MCF 10A (cell line): ENCODE measurements at regions not wholly inside any gene's neighbourhood (a gene's known extent, or its start where the extent isn't known, plus 50 kb on each side); places are given as distances from the start of the nearest gene placed in this dataset.

ENCODE experiments used
- BruUV-seq: library from RNA; stranded (reverse); fragments of 400-500 nt; replicated peaks from 2 replicates; lab custom pipeline; 2021; lab: Mats Ljungman, UMichigan
- CTCF ChIA-PET: fragments of 300-600 bp; sonication (Branson Sonifier 250); formaldehyde crosslinking; extraction: SDS; loops from one replicate; lab custom pipeline; 2021; ENCODE audit warnings: antibody characterized with exemption, inconsistent platforms; lab: Yijun Ruan, JAX
- POLR2A ChIA-PET: fragments of 300-600, 350-650 bp; sonication (Branson Sonifier 250); formaldehyde crosslinking; extraction: SDS; loops from one replicate; lab custom pipeline; 2020; ENCODE audit warnings: antibody characterized with exemption, inconsistent platforms; lab: Yijun Ruan, JAX
- DNase-seq: peaks from one replicate; pipeline ENCODE4 v3.0.0-alpha.2; 2018; ENCODE audit not compliant: unreplicated experiment
- H3K27ac Mint-ChIP-seq: one replicate; pipeline ENCODE4 v1.8.0; 2022; ENCODE audit warnings: mild to moderate bottlenecking, low read depth, mixed read lengths; ENCODE audit not compliant: unreplicated experiment
- H3K27me3 Mint-ChIP-seq: one replicate; pipeline ENCODE4 v1.8.0; 2022; ENCODE audit warnings: mixed read lengths; ENCODE audit not compliant: insufficient read depth, unreplicated experiment
- H3K36me3 Mint-ChIP-seq: one replicate; pipeline ENCODE4 v1.8.0; 2022; ENCODE audit warnings: mild to moderate bottlenecking, moderate library complexity, mixed read lengths; ENCODE audit not compliant: insufficient read depth, unreplicated experiment
- H3K4me1 Mint-ChIP-seq: one replicate; pipeline ENCODE4 v1.8.0; 2022; ENCODE audit warnings: mixed read lengths; ENCODE audit not compliant: insufficient read depth, unreplicated experiment
- H3K4me3 Mint-ChIP-seq: one replicate; pipeline ENCODE4 v1.8.0; 2022; ENCODE audit warnings: mild to moderate bottlenecking, moderate library complexity, mixed read lengths; ENCODE audit not compliant: unreplicated experiment
- H3K9me3 Mint-ChIP-seq: one replicate; pipeline ENCODE4 v1.8.0; 2022; ENCODE audit warnings: mixed read lengths; ENCODE audit not compliant: unreplicated experiment
- CTCF ChIP-seq: fragments of 200-600 bp; IDR thresholded peaks from one replicate; pipeline ENCODE4 v1.8.0; 2022; ENCODE audit warnings: antibody characterized with exemption, mild to moderate bottlenecking; ENCODE audit not compliant: unreplicated experiment
- intact Hi-C: fragments of 100-400 bp; cut with micrococcal nuclease; formaldehyde crosslinking; loops from 2 replicates; pipeline ENCODE4 v1.14.1; 2022

- intact Hi-C loops, result no loop called here
- CTCF ChIA-PET, result no interaction called here
- no peak for DNase-seq
- no TSS peak for BruUV-seq
- Mint-ChIP-seq H3K4me1 (no peaks in the 10 kb centered on the region), H3K27ac (no peak overlapping the region), H3K4me3 (no peak overlapping the region), H3K36me3 (no peaks in the 10 kb centered on the region), H3K9me3 (no peaks in the 10 kb centered on the region), H3K27me3 (no peaks in the 10 kb centered on the region)
- no peak for TF ChIP-seq CTCF
- POLR2A ChIA-PET, result no interaction called here
These were observed 150.0 kb downstream of the SHANK2 start for GRCh38 chr11:71102251-71102995.

GRCh38 chr11:71101606-71102005 is 150.8 kb downstream of the SHANK2 start:
- TF ChIP-seq CTCF, result no peak
- H3K4me1 Mint-ChIP-seq, result no peaks in the 10 kb centered on the region
- H3K4me3 Mint-ChIP-seq, result no peak overlapping the region
- H3K9me3 Mint-ChIP-seq, result no peaks in the 10 kb centered on the region
- no peak for DNase-seq
- no TSS peak for BruUV-seq
- intact Hi-C loops, result no loop called here
- H3K27me3 Mint-ChIP-seq, result no peaks in the 10 kb centered on the region
- H3K36me3 Mint-ChIP-seq, result no peaks in the 10 kb centered on the region
- CTCF ChIA-PET, result no interaction called here
- no peak overlapping the region for H3K27ac Mint-ChIP-seq
- POLR2A ChIA-PET, result interaction anchor here (0.7 kb wide), 1 partner anchor 307 kb away, joined by 3 read pairs; no protein-coding TSS in a partner anchor

DNA sequence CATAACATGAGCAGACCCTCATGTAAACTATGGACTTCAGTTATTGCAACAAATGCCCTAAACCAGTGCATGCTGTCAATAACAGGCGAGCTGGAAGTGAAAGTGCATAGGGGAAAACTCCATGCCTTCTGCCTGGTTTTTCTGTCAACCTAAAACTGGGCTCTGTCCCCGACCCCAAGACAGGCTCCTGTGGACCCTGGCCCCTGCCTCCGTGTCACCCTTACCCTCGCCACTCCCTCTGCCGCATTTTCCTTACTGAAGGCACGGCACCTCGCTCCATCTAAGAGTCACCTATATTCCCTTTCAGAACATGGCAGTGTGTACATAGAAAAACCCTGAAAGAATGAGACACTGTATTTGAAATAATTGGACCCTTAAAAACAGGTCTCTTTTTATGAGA is 151.3 kb downstream of the SHANK2 start:
- H3K4me3 Mint-ChIP-seq, result no peak overlapping the region
- CTCF ChIA-PET, result no interaction called here
- no peaks in the 10 kb centered on the region for H3K36me3 Mint-ChIP-seq
- DNase-seq, result no peak
- no peaks in the 10 kb centered on the region for H3K27me3 Mint-ChIP-seq
- H3K4me1 Mint-ChIP-seq, result no peaks in the 10 kb centered on the region
- TF ChIP-seq CTCF, result no peak
- H3K27ac Mint-ChIP-seq, result no peak overlapping the region
- intact Hi-C loops, result no loop called here
- POLR2A ChIA-PET, result interaction anchor here (0.7 kb wide), 1 partner anchor 307 kb away, joined by 3 read pairs; no protein-coding TSS in a partner anchor
- peaks cover 2% of the 10 kb centered on the region for H3K9me3 Mint-ChIP-seq
- no TSS peak for BruUV-seq

DNA sequence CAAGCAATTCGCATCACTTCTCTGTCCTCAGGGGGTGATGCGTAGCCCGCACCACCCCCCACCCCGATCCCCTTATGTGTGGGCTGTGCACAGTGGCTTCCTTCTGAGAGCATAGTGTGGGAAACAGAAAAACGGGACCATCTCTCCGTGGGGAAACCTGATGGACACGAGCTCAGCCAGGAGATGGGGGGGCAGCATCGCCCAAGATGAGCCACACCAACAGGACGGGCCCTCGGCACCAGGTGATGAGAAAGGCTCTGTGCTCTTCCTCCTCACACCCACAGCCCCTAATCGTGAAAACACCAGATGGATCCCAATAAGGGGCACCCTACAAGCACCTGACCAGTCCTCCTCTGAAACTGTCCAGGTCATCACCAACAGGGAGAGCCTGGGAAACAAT is 153.6 kb downstream of the SHANK2 start:
- CTCF ChIA-PET, result no interaction called here
- no peak overlapping the region for H3K4me3 Mint-ChIP-seq
- POLR2A ChIA-PET, result no interaction called here
- no peak for TF ChIP-seq CTCF
- no peaks in the 10 kb centered on the region for H3K36me3 Mint-ChIP-seq
- H3K4me1 Mint-ChIP-seq, result no peaks in the 10 kb centered on the region
- no peak for DNase-seq
- no peak overlapping the region for H3K27ac Mint-ChIP-seq
- H3K9me3 Mint-ChIP-seq, result peaks cover 13% of the 10 kb centered on the region
- no TSS peak for BruUV-seq
- intact Hi-C loops, result no loop called here
- H3K27me3 Mint-ChIP-seq, result no peaks in the 10 kb centered on the region
